Chondrocyte (in vitro differentiated cells): ENCODE measurements at regions not wholly inside any gene's neighbourhood (a gene's known extent, or its start where the extent isn't known, plus 50 kb on each side); places are given as distances from the start of the nearest gene placed in this dataset.

Experiments
- DNase-seq: peaks from one replicate; pipeline ENCODE4 v3.0.0; 2021; ENCODE audit warnings: mixed read lengths, low spot score
- H3K27ac Mint-ChIP-seq: one replicate; pipeline ENCODE4 v1.8.0; 2021; ENCODE audit warnings: mild to moderate bottlenecking, moderate library complexity, mixed read lengths; ENCODE audit not compliant: unreplicated experiment
- H3K27me3 Mint-ChIP-seq: 2 replicates; pipeline ENCODE4 v1.8.0; 2021; ENCODE audit warnings: low read depth, mixed read lengths
- H3K36me3 Mint-ChIP-seq: 2 replicates; pipeline ENCODE4 v1.8.0; 2021; ENCODE audit warnings: low read depth, mixed read lengths
- H3K4me1 Mint-ChIP-seq: 2 replicates; pipeline ENCODE4 v1.8.0; 2021; ENCODE audit warnings: low read depth, mild to moderate bottlenecking, mixed read lengths
- H3K4me3 Mint-ChIP-seq: one replicate; pipeline ENCODE4 v1.8.0; 2021; ENCODE audit warnings: mild to moderate bottlenecking, moderate library complexity, mixed read lengths; ENCODE audit not compliant: unreplicated experiment
- H3K9me3 Mint-ChIP-seq: 2 replicates; pipeline ENCODE4 v1.8.0; 2021; ENCODE audit warnings: low read depth, mixed read lengths
- CTCF ChIP-seq: fragments of 200-600 bp; sonication (generic); IDR thresholded peaks from 2 replicates; pipeline ENCODE4 v1.5.0; 2021; ENCODE audit warnings: antibody characterized with exemption, mild to moderate bottlenecking, moderate library complexity

GRCh38 chr2:128689971-128690370, 371.3 kb upstream of the HS6ST1 start:
- Mint-ChIP-seq H3K27me3 (peaks cover 2% of the 10 kb centered on the region), H3K27ac (no peak overlapping the region), H3K9me3 (no peaks in the 10 kb centered on the region), H3K36me3 (no peaks in the 10 kb centered on the region), H3K4me1 (peaks cover 6% of the 10 kb centered on the region), H3K4me3 (no peak overlapping the region)
- no peak for TF ChIP-seq CTCF
- DNase-seq = no peak

GRCh38 chr2:128690431-128690830, 371.8 kb upstream of the HS6ST1 start:
- H3K4me1 Mint-ChIP-seq = peaks cover 6% of the 10 kb centered on the region
- H3K4me3 Mint-ChIP-seq = no peak overlapping the region
- no peak for DNase-seq
- TF ChIP-seq CTCF = no peak
- no peaks in the 10 kb centered on the region for H3K36me3 Mint-ChIP-seq
- no peak overlapping the region for H3K27ac Mint-ChIP-seq
- H3K9me3 Mint-ChIP-seq = no peaks in the 10 kb centered on the region
- H3K27me3 Mint-ChIP-seq = peaks cover 2% of the 10 kb centered on the region

GRCh38 chr2:128690869-128691268, 372.2 kb upstream of the HS6ST1 start:
- Mint-ChIP-seq H3K36me3 (no peaks in the 10 kb centered on the region), H3K27ac (no peak overlapping the region), H3K4me1 (peaks cover 6% of the 10 kb centered on the region), H3K9me3 (no peaks in the 10 kb centered on the region), H3K27me3 (peaks cover 2% of the 10 kb centered on the region), H3K4me3 (no peak overlapping the region)
- no peak for DNase-seq
- no peak for TF ChIP-seq CTCF

GRCh38 chr2:128691526-128691925, 372.9 kb upstream of the HS6ST1 start:
- no peak for TF ChIP-seq CTCF
- no peak overlapping the region for H3K27ac Mint-ChIP-seq

GRCh38 chr2:128692895-128693742, 374.5 kb upstream of the HS6ST1 start:
- Mint-ChIP-seq H3K4me3 (no peak overlapping the region), H3K4me1 (peaks cover 10% of the 10 kb centered on the region), H3K27me3 (peaks cover 5% of the 10 kb centered on the region), H3K36me3 (no peaks in the 10 kb centered on the region), H3K9me3 (no peaks in the 10 kb centered on the region), H3K27ac (no peak overlapping the region)
- TF ChIP-seq CTCF = no peak
- no peak for DNase-seq

More at GRCh38 chr2:128691526-128691925, 372.9 kb upstream of the HS6ST1 start:
- no peaks in the 10 kb centered on the region for H3K36me3 Mint-ChIP-seq
- no peak overlapping the region for H3K4me3 Mint-ChIP-seq
- H3K27me3 Mint-ChIP-seq = peaks cover 5% of the 10 kb centered on the region
- no peaks in the 10 kb centered on the region for H3K9me3 Mint-ChIP-seq
- no peak for DNase-seq
- peaks cover 6% of the 10 kb centered on the region for H3K4me1 Mint-ChIP-seq
